Sciatic nerve (tissue), 2 donors: ENCODE measurements at regions not wholly inside any gene's neighbourhood (a gene's known extent, or its start where the extent isn't known, plus 50 kb on each side); places are given as distances from the start of the nearest gene placed in this dataset.

Experiments
- ATAC-seq: fragments of 200-7000 bp; cut with Tn5 transposase; one replicate; pipeline ENCODE4 v1.9.1; 2020; ENCODE audit warnings: mild to moderate bottlenecking, moderate library complexity
- DNase-seq: peaks from one replicate; pipeline ENCODE4 v3.0.0-alpha.2; 2020; ENCODE audit warnings: low spot score
- intact Hi-C: fragments of 100-400 bp; cut with DNase I; formaldehyde crosslinking; loops from one replicate; pipeline ENCODE4 v1.14.2; 2022
- donor health status: DM: no; HTN: no; CAD: no.
- donor health status: DM: no; HTN: no; CAD: no.

- ATAC-seq (peak; percentile 27), DNase-seq (no peak)
- intact Hi-C loops, result no loop called here
These were observed 79.9 kb upstream of the NAA20 start for GRCh38 chr20:19937218-19937617.

GRCh38 chr20:19937651-19938420 is 79.3 kb upstream of the NAA20 start:
- no peak for ATAC-seq
- intact Hi-C loops, result no loop called here
- DNase-seq, result no peak

- no peak for ATAC-seq
- DNase-seq, result no peak
- intact Hi-C loops, result no loop called here
These were observed 78.6 kb upstream of the NAA20 start for GRCh38 chr20:19938421-19939090.

GRCh38 chr20:19940988-19941460 is 76.1 kb upstream of the NAA20 start:
- ATAC-seq (no peak), DNase-seq (no peak)
- intact Hi-C loops, result no loop called here

GRCh38 chr20:19942611-19943010 is 74.6 kb upstream of the NAA20 start:
- DNase-seq (no peak), ATAC-seq (no peak)
- intact Hi-C loops, result no loop called here

GRCh38 chr20:19943061-19943521 is 74.1 kb upstream of the NAA20 start:
- ATAC-seq (peak; percentile 43), DNase-seq (no peak)
- intact Hi-C loops, result no loop called here

GRCh38 chr20:19944772-19945459 is 72.2 kb upstream of the NAA20 start:
- DNase-seq (no peak), ATAC-seq (peak; percentile 59)
- intact Hi-C loops, result no loop called here

- DNase-seq, result no peak
- ATAC-seq, result no peak
- intact Hi-C loops, result no loop called here
These were observed 71.2 kb upstream of the NAA20 start for GRCh38 chr20:19945732-19946670.

GRCh38 chr20:19947611-19948264 is 69.4 kb upstream of the NAA20 start:
- DNase-seq, result no peak
- ATAC-seq, result no peak
- intact Hi-C loops, result no loop called here

- DNase-seq (no peak), ATAC-seq (no peak)
- intact Hi-C loops, result no loop called here
These were observed 67.8 kb upstream of the NAA20 start for GRCh38 chr20:19949195-19949867.

GRCh38 chr20:19950042-19950441 is 67.1 kb upstream of the NAA20 start:
- no peak for ATAC-seq
- DNase-seq, result no peak
- intact Hi-C loops, result no loop called here

GRCh38 chr20:19952392-19952791 is 64.8 kb upstream of the NAA20 start:
- DNase-seq, result no peak
- ATAC-seq, result no peak
- intact Hi-C loops, result no loop called here

GRCh38 chr20:19953606-19954005 is 63.6 kb upstream of the NAA20 start:
- no peak for DNase-seq
- intact Hi-C loops, result no loop called here
- ATAC-seq, result no peak

- ATAC-seq (no peak), DNase-seq (no peak)
- intact Hi-C loops, result no loop called here
These were observed 60.2 kb upstream of the NAA20 start for GRCh38 chr20:19956976-19957375.

- no peak for ATAC-seq
- no peak for DNase-seq
These were observed 58.9 kb upstream of the NAA20 start for GRCh38 chr20:19958219-19958618.

GRCh38 chr20:19958928-19959327 is 58.2 kb upstream of the NAA20 start:
- intact Hi-C loops, result no loop called here
- DNase-seq (no peak), ATAC-seq (no peak)

More at GRCh38 chr20:19958219-19958618, 58.9 kb upstream of the NAA20 start:
- intact Hi-C loops, result no loop called here

- no peak for ATAC-seq
- DNase-seq, result no peak
- intact Hi-C loops, result no loop called here
These were observed 56.4 kb upstream of the NAA20 start for GRCh38 chr20:19960745-19961144.

- ATAC-seq (no peak), DNase-seq (no peak)
- intact Hi-C loops, result no loop called here
These were observed 55.9 kb upstream of the NAA20 start for GRCh38 chr20:19961293-19961692.
